NCI-H1694 treated with DMSO at 0.1 percent for 48 hours (cell line): ENCODE measurements at regions not wholly inside any gene's neighbourhood (a gene's known extent, or its start where the extent isn't known, plus 50 kb on each side); places are given as distances from the start of the nearest gene placed in this dataset.
"Not testable (repeated sequence)": the region's sequence is repeated elsewhere in the genome, so short reads cannot be mapped to it uniquely, and the experiment has no call there.

Source experiments
- DNase-seq: peaks from one replicate; lab custom pipeline; 2025; lab: John Stamatoyannopoulos, UW

DNA sequence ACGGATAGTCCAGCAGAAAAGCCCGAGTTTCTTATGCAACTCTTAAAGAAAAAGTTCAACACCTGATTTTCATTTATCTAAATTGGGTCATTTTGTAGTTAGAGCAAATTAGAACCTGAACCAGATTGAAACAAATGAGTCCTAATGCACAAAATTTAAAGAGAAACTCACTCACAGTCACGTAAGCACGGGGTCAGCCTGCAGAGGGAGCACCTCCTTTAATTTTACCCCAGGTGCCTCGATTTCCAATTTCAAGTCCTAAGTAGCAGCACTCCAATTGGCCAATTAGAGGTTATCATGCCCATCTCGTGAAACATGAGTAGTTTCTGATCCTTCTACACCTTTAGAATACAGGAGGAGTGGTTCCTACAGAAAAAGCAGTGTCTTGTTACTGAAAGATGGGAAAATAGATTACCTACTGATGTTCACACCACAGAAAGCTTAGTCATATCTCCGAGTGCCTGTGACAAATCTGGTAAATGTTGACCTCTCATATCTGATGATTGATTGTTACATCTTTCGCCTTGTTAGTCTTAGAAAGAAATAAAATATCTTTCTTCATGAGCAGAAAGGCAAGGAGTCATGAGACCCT is 1929.8 kb upstream of the LRRTM1 start:
- no peak for DNase-seq

DNA sequence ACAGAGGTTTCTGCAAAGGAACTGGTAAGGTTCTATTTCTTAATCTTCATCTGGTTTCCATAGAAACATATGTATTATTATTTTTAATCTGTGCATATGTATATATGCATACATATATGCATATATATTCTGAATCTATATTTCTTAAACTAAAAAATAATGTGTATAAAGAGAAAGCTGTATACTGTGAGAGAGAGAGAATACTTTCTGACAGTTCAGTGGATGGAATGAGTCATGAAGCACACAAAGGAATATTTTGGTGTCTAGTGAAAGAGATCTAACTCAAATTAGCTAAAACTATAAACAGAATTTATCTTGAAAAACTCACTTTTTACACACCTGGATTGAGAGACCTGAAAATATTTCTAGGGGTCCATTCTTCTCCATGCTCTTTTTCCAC is 1929.3 kb upstream of the LRRTM1 start:
- no peak for DNase-seq

DNA sequence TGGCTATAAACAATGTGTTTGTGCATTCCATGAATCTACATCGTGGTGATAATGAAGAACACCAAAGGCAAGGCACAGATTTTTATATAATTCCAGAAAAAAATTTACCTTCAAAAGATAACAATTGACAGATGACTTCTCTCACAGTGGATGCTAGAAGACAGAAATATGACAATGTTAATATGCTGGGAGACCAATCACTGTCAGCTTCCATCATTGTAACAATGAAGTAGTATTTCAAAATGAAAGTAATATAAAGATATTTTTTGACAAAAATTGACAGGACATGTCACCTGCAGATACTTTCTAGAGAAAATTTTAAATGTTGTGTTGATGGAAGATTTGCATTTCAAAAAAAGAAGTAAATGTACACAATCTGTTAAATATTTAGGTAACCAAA is 1925.9 kb upstream of the LRRTM1 start:
- DNase-seq: no peak

DNA sequence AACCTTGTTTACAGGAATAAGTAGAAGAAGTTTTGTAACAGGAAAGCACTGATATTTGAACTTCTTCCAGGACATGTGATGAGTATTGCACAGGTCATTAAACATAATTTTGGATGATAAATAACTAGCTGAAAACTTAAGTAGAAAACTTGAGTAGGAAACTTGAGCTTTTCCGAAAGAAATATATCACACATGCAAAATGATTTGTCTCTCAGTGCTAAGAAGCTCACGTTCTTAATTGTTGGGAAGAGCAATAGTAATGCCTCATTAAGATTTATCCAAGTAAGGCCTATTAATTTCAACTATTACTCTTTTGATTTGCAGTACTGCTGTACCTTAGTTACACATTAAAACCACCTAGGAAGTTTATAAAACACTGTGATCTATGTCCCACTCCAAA is 1921.9 kb upstream of the LRRTM1 start:
- DNase-seq: no peak

DNA sequence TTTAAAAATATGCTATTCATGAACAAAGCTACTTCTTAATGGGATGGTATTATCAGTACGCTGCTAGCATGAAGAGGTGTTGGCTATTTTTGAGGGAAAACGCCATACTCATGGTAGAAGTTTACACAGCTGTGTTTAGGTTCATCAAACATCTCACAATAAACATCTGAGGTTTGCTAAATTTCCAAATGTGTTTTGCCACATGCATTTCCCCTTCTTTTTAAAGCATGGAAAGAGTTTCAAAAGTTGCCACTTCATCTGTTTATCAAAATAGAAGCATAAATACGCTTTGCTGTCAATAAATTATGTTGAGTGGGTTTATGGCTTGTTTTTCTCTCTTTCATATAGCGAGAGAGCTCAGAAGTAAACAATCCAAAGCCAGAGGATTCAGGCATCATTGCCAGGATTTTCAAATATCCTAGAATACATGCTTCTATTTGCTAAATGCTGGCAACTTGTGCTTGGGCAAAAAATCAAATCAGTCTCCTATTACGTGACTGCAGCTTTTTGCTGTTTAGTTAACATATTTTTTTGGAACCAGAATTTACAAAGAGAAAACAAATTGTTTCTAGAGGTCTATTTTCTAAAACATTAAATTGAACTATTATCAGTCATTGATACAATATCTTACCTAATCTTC is 1919.9 kb upstream of the LRRTM1 start:
- DNase-seq: no peak

DNA sequence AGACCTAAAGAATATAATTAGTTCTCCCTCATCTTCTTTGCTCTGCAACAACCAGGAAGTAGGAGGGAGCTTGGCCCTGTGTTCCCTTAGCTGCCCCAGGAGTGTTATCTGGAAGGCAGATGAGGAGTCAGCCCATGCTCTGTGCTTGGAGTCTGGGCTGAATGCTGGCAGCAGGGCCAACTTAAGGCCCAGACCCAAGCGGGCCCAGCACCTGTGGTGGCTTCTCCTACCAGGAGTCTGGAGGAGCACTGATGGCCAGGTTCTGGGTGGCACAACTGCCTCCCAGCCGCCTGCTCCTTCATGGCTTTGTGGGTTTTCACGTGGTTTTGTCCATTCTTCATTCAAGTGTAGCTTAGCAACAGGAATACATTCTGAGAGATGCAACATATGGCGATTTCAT is 1910.7 kb upstream of the LRRTM1 start:
- peak; percentile 60 for DNase-seq

DNA sequence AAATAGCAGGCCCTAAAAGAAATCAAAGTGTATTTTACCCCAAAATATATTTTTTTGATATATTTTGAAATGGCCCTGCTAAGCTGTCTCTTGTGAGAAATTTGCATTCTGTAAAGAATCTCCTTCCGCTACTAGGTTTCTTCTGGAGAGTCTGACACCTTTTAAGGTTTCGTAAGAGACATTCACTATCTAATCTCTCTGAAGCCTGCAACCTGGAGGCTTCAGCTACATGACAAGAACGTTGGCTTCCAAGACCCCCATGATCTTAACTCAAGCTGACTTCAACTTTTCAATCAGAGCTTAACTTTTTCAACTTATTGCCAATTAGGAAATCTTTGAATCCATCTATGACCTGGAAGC is 1894.9 kb upstream of the LRRTM1 start:
- DNase-seq: no peak

DNA sequence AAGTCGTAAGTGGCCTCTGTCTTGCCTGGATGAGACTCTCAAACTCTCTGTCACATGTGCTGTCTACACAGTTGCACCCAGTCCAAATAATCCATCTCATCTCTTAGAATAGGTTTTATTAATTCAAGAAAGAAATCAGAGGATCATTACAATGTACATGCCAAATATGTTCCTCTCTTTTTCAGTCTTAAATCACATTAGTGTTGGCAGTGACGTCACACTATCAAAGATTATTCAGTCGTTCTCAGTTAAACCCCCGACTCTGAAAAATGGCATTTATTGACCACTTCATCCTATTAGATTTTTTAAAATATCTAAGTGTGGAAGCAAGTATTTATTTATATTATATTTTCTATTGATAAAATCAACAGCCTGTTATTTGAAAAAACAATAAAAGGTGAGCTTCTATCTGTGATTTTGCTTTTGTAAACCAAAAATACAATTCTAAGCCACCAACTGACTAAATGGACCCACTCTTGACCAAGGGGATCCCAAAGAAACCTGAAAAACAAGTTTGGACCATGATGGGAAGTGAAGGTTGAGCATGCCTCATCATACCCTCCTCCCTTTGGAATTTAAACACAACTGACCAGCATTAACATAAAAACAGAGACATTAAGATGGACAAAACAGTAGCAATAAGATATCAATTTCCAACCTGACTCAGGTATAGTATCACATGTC is 1894.4 kb upstream of the LRRTM1 start:
- DNase-seq: no peak

DNA sequence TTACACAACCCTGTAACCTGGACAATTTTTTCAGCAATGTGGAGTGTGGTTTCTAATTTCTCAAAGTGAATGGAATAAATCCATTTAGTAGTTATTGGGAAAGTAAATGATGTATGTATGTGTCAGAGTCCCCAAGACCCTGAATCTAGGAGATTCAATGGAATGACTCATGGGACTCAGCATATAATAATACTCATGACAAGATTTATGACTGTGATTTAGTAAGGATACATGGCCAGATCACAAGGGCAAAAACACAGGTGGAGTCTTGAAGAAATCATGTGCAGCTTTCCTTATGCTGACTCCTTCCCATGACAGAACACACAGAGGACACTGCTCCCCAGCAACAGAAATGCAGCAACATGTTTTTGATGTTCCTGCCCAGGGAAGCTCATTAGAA is 1877.7 kb upstream of the LRRTM1 start:
- no peak for DNase-seq

DNA sequence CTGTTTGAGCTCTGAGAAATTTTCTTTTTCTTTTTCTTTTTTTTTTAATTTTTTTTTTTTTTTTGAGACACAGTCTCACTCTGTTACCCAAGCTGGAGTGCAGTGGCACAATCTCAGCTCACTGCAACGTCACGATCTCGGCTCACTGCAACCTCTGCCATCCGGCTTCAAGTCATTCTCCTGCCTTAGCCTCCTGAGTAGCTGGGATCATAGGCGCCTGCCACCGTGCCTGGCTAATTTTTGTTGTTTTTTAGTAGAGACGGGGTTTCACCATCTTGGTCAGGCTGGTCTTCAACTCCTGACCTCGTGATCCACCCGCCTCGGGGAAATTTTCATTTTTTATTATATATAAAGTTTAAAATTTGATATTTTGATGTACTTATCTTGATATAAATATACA is 1870.7 kb upstream of the LRRTM1 start:
- DNase-seq: not testable (repeated sequence)

DNA sequence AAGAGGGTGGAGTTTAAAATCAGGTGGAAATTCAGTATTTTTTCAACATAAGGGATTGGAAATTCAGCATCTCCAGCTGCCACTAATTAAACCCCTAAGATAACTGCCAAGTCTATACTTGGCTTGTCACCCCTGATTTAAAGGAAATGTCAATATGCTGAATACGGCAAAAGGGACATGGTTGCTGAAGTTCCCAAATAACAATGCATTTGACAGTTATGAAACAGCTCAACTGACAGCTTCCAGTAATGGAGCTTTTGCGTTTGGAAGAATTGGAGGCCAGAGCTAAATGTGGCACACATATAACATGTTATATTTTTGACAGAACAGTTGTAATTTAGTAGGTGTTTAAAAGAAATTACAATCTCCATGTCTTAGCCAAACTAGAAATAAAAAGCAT is 1867.9 kb upstream of the LRRTM1 start:
- no peak for DNase-seq

DNA sequence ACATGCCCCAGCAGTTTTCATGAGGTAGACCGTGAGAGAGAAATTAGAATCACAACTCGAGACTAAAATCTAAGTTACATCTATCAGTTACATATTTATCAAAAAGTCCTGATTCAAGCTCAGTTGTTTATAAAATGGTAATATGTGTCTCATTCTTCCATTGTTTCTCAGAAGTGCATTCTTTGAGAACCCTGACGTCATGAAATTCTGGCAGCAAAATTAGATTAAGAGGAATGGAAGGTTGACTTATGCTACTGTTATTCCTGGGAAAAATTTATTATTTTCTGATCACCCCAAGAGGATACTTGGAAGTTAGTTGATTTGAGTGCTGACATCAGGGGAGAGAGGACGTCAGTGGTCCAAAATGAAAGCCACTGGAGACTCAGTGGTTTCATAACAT is 1864.8 kb upstream of the LRRTM1 start:
- DNase-seq: no peak

DNA sequence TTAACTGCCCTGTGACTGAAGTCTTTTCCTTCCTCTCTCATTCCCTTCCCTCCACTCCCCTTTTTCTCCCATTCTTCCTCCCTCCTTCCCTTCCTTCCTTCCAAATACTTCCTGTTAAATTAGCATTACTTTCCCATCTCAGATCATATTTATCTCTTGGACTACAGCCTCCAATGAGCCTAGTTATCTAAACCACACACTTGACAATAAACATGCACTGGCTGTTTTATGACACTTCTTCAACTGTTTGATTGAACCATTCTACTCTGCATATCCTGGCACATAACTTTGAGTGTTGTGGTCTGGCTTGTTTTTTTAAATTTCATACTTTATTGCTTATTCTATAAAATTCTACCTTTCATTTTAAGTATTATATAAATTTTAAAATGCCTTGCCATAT is 1860.8 kb upstream of the LRRTM1 start:
- DNase-seq: no peak

DNA sequence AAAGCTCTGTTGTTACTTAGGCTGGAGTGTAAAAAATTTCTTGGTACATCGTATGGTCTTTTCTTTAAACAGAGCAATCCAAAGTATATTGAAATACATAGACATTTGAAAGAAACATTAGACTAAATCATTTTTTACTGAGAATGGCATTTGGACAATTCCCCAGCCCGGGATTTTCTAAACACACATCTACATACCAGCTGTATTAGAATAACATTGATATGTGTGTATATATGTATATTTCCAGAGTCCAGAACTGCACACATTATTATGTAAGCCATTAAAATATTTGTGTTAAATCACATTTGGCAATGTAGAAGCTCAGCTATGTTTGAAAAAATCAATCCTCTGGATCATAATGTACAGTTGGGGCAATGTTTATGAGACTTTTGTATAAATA is 1853.6 kb upstream of the LRRTM1 start:
- DNase-seq: no peak

DNA sequence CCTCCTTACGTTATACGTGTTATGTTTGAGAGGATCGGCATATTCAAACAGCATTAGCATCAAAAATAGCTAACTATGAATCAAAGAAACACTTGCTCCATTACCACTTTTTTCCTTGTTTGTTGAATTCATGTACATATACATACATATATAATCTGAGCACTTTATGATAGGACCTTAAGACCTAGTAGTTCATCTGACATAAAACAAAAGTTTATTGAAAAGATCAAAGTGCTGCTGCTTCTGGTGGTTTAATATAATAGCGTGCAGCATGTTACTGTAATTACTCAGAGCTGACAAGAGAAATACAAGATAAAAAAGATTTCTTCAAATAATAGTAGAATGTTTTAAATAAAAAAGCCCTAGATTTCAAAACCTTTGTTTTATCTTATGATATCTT is 1850.9 kb upstream of the LRRTM1 start:
- DNase-seq: no peak

DNA sequence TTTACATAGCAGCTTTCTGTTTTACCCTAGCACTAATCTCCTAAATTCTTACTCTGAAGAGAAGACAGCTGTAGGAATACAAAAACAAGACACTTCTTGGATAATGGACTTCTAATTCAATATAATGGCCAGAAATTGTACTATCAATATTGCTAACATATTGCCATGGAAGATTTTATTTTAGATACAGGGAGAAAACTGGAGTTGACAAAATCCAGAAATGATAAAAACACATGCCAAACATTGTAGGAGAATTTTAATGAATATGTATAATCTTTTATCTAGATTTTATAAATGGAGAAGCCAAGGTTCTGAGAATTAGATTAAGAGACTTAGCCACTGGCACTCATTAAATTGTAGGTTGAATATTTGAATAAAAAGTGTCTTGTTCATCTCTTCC is 1838.8 kb upstream of the LRRTM1 start:
- no peak for DNase-seq

DNA sequence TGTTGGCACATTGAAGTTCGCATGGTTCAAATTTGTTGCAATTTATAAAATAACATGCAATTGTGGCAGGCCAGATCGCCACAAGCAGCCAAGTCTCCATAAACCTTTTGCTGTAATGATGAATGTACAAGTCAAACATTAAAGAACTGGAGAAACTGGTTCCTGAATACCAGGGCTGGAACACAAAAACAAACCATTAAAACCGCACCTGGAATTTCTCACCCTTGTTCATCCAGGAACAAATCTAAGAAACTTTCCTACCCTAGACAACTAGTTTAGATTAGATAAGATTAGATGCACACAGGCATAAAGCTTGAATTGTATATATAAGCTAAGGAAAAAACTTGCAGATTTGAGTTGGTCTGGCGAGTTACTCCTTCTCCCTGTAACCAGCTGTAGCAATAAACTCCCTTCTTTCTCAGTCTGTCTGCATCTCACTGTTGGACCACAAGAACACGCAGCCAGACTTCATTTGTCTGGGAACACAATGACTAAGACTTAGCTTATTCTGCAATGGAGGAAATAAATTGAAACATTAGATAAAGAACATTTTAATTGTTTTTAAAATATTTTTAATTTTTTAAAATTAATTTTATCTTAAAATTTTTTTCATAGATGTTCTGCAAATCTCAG is 1835.5 kb upstream of the LRRTM1 start:
- no peak for DNase-seq

DNA sequence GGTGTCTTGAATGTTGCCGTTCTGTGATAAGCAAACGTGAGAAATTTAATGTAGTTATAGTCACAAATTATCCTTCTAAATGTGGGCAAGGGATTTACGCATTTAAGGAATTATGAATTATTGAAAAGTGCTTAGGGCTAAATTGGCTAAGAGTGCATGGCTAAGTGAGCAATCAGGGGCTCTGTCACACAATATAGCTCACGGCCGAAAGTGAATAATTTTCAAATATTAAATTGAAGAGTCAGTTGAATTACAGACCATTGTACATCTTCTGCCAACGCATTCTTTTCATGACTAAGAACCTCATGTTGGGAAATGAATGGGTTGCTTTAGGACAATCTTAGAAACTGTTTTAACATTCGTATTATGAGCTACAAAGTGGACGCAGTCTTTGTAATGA is 1832.9 kb upstream of the LRRTM1 start:
- DNase-seq: no peak

DNA sequence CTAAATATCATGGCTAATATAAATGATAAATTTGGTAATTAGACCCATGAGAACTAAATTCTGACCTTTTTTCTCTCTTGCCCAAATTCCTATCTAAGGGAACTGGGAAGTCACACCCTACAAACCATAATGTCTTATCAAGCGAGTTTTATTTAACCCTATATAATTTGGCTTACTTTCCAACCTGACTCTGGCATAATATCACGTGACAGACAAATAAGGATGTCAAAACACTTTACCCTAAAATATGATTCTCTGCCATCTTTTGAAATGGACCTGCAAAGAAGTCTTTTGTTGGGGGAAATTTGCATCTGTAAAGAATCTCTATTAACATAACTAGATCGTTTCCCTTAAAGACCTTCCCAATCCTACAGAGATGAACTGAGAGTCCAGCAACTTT is 1823.5 kb upstream of the LRRTM1 start:
- no peak for DNase-seq

DNA sequence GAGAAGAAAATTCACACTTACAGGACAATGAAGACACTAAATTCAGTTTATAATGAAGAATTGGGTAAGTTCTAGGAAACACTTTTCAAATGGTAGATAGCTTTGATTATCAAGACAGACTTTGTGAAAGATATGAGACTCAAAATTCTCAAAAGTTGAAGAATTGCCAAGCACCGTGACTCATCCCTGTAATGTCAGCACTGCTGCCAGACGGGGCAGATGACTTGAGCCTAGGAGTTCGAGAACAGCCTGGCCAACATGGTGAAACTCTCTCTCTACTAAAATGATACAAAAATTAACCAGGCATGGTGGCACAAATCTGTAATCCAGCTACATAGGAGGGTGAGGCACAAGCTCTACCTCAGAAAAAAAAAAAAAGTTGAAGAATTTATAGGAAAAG is 1820.1 kb upstream of the LRRTM1 start:
- no peak for DNase-seq

DNA sequence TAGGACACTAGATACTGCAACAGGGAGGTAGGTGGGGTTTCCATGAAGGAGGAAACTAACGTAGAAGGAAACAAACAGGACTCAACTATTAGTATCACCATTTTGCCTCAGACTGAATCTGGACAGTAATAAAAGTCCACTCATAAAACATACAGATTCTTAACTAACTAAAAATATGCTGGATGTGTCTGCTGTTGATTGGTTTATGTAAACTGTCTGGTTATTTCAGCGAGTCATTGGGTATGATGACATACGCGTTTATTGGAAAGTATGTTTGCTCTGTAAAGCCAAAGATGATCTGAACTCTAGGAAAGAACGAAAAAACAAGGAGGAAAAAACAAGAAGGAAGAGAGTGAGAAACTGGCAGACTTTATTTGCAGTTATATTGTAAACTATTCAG is 1816.1 kb upstream of the LRRTM1 start:
- no peak for DNase-seq

DNA sequence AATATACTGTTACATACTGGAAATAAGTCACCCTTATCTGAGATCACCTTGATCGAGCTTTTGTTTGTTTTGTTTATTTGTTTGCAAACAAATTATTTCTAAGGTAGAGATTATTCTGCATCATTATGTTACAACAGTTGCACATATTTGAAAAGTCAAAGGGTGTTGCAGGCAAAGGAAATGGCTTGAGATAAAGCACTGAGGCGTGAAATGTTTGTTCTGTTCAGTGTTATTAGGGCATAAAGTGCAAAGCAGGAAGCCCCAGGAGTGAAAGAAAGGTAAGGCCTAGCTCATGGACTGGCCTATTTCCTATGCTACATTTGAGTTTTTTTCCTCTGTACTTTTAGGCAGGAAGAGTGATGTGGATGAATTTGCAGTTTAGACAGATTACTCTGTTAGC is 1815.6 kb upstream of the LRRTM1 start:
- DNase-seq: no peak

DNA sequence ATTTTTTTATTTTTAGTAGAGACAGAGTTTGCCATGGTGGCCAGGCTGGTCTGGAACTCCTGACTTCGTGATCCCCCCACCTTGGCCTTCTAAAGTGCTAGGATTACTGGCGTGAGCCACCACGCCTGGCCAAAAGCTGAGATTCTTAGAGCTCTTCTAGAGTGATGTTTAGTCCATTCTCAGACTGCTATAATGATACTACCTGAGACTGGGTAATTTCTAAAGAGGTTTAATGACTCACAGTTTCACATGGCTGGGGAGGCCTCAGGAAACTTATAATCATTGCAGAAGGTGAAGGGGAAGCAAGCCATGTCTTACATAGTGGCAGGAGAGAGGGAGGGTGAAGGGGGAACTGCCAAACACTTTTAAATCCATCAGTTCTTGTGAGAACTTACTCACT is 1804.9 kb upstream of the LRRTM1 start:
- no peak for DNase-seq

DNA sequence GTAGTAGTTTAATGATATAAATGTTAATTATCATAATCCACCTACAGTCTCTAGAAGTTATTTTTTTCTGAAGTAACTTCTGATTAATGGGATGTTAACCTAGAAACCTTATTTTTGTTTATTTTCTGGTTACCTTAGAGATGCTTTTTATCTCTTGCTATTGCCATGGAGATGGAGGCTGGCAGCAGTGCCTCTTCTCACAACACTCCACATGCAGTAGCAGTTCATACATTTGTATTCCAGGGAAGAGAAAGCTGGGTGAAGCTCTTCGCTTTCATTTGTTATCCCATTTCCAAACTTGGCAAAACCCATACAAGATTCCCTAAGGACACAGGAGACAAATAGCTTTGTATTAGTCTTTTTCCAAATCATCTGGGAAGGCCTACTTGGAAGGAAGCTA is 1794.1 kb upstream of the LRRTM1 start:
- DNase-seq: no peak
